ENCODE measurements at regions not wholly inside any gene's neighbourhood (a gene's known extent, or its start where the extent isn't known, plus 50 kb on each side); places are given as distances from the start of the nearest gene placed in this dataset.

GRCh38 chr13:24091080-24091479, 69.4 kb upstream of the SPATA13 start:
- no peak for TF ChIP-seq CTCF (IDR thresholded peaks at IDR 0.05; ENCODE audit: low read depth, low read length)
- TF ChIP-seq EZH2phosphoT487 (IDR thresholded peaks at IDR 0.05; ENCODE audit: low read depth): no peak

All from OCI-LY3 (cell line).